Endothelial cell of umbilical vein (primary cell): ENCODE measurements at regions not wholly inside any gene's neighbourhood (a gene's known extent, or its start where the extent isn't known, plus 50 kb on each side); places are given as distances from the start of the nearest gene placed in this dataset.

Source experiments
- CTCF ChIP-seq, 2 donors: IDR thresholded peaks; 1 replicate in 1 of 2; 2 replicates in 1 of 2; pipeline ENCODE4 v1.5.1; 2011; ENCODE audit warnings: low read length in 2 of 2, mild to moderate bottlenecking in 2 of 2, moderate library complexity in 2 of 2, control low read depth in 1 of 2, inconsistent platforms in 1 of 2, low read depth in 1 of 2; ENCODE audit not compliant: insufficient read depth in 1 of 2; ENCODE audit errors: extremely low read depth in 1 of 2
- FOS ChIP-seq: IDR thresholded peaks from 2 replicates; pipeline ENCODE4 v1.6.1; 2011; ENCODE audit warnings: mild to moderate bottlenecking, low read length, moderate library complexity, borderline replicate concordance; ENCODE audit not compliant: insufficient read depth
- JUN ChIP-seq: IDR thresholded peaks from 2 replicates; pipeline ENCODE4 v1.6.1; 2011; ENCODE audit warnings: borderline replicate concordance, low read depth; ENCODE audit not compliant: insufficient read length, insufficient read depth
- MYC ChIP-seq: IDR thresholded peaks from one replicate; pipeline ENCODE4 v1.6.1; 2011; ENCODE audit warnings: mild to moderate bottlenecking, low read depth, low read length
- POLR2AphosphoS5 ChIP-seq: IDR thresholded peaks from 2 replicates; pipeline ENCODE4 v1.6.1; 2012; ENCODE audit warnings: low read depth, mild to moderate bottlenecking, control low read depth, low read length, moderate library complexity; ENCODE audit not compliant: insufficient read depth

GRCh38 chr3:178960181-178960580, 111.4 kb downstream of the ZMAT3 start:
- TF ChIP-seq MYC, result no peak
- TF ChIP-seq POLR2AphosphoS5, result no peak
- no peak for TF ChIP-seq JUN
- TF ChIP-seq CTCF (IDR thresholded peaks at IDR 0.05; ENCODE audit: extremely low read depth in 1 of 2, insufficient read depth in 1 of 2, low read depth in 1 of 2, low read length in 2 of 2), result no peak
- TF ChIP-seq FOS, result no peak
